H1 (cell line): ENCODE measurements at regions not wholly inside any gene's neighbourhood (a gene's known extent, or its start where the extent isn't known, plus 50 kb on each side); places are given as distances from the start of the nearest gene placed in this dataset.

Experiments used
- CTCF ChIA-PET: fragments of 300-600 bp; sonication (Branson Sonifier 250); formaldehyde crosslinking; loops from one replicate; lab custom pipeline; 2021; ENCODE audit not compliant: partially characterized antibody; lab: Charles Lee
- POLR2A ChIA-PET: fragments of 300-600 bp; sonication (Branson Sonifier 250); formaldehyde crosslinking; loops from one replicate; lab custom pipeline; 2021; ENCODE audit warnings: inconsistent platforms; ENCODE audit not compliant: partially characterized antibody; lab: Charles Lee
- DNase-seq, 2 experiments: peaks; one replicate each; pipeline versions ENCODE4 v3.0.0 to v3.0.0-alpha.2; 2010 to 2022; ENCODE audit warnings: low spot score in 2 of 2, low read depth in 1 of 2, mixed read lengths in 1 of 2
- FAIRE-seq: peaks from 2 replicates; lab custom pipeline; 2011; peaks lifted over from hg19 to GRCh38; lab: Jason Lieb, UNC
- H2AFZ ChIP-seq: 2 replicates; pipeline ENCODE4 v1.8.1; 2012; ENCODE audit warnings: low read length, inconsistent platforms
- H2AK5ac ChIP-seq: 2 replicates; pipeline ENCODE4 v1.6.1; 2013; ENCODE audit warnings: low read depth, low read length
- H2BK120ac ChIP-seq: replicated peaks from 2 replicates; pipeline ENCODE3; 2013; ENCODE audit warnings: low read depth, low read length, inconsistent platforms
- H2BK12ac ChIP-seq: 2 replicates; pipeline ENCODE4 v1.6.1; 2013; ENCODE audit warnings: low read depth, low read length
- H2BK15ac ChIP-seq: 2 replicates; pipeline ENCODE4 v1.6.1; 2013; ENCODE audit warnings: low read length
- H2BK20ac ChIP-seq: 2 replicates; pipeline ENCODE4 v1.6.1; 2013; ENCODE audit warnings: low read length
- H2BK5ac ChIP-seq: 2 replicates; pipeline ENCODE4 v1.6.1; 2013; ENCODE audit warnings: low read depth, low read length
- H3K14ac ChIP-seq: 2 replicates; pipeline ENCODE4 v1.6.1; 2013; ENCODE audit warnings: inconsistent platforms; ENCODE audit not compliant: insufficient read length
- H3K18ac ChIP-seq: 2 replicates; pipeline ENCODE4 v1.6.1; 2013; ENCODE audit warnings: low read length; ENCODE audit errors: extremely low read depth
- H3K23ac ChIP-seq: 2 replicates; pipeline ENCODE4 v1.6.1; 2013; ENCODE audit warnings: inconsistent platforms; ENCODE audit not compliant: insufficient read length
- H3K23me2 ChIP-seq: 2 replicates; pipeline ENCODE4 v1.6.1; 2013; ENCODE audit warnings: low read depth, low read length
- H3K27ac ChIP-seq: 2 replicates; pipeline ENCODE4 v1.6.1; 2011; ENCODE audit warnings: low read depth, low read length, inconsistent platforms
- H3K27me3 ChIP-seq, 4 experiments: replicated peaks in 1 of 4; 1 replicate in 1 of 4; 2 replicates in 3 of 4; pipeline versions ENCODE4 v1.6.1 to v1.8.1; 2011 to 2013; ENCODE audit warnings: low read length in 3 of 4, mild to moderate bottlenecking in 3 of 4, inconsistent platforms in 2 of 4, mixed read lengths in 2 of 4, moderate library complexity in 1 of 4; ENCODE audit not compliant: control insufficient read depth in 3 of 4, insufficient read depth in 3 of 4; ENCODE audit errors: extremely low read depth in 1 of 4
- H3K36me3 ChIP-seq, 4 experiments: 2 replicates each; pipeline versions ENCODE4 v1.6.1 to v1.8.1; 2011 to 2013; ENCODE audit warnings: mild to moderate bottlenecking in 4 of 4, low read length in 3 of 4, moderate library complexity in 2 of 4, control low read depth in 1 of 4, inconsistent platforms in 1 of 4; ENCODE audit not compliant: insufficient read depth in 4 of 4, control insufficient read depth in 2 of 4
- H3K4ac ChIP-seq: replicated peaks from 2 replicates; pipeline ENCODE3; 2013; ENCODE audit warnings: low read length, low read depth, mixed read lengths, inconsistent platforms; ENCODE audit not compliant: insufficient read length
- H3K4me1 ChIP-seq, 4 experiments: replicated peaks in 1 of 4; 1 replicate in 1 of 4; 2 replicates in 3 of 4; pipeline versions ENCODE4 v1.6.1 to v1.8.1; 2011 to 2013; ENCODE audit warnings: low read length in 3 of 4, inconsistent platforms in 2 of 4, mixed read lengths in 1 of 4; ENCODE audit not compliant: insufficient read depth in 4 of 4, control insufficient read depth in 3 of 4
- H3K4me2 ChIP-seq, 2 experiments: 2 replicates each; pipeline versions ENCODE4 v1.6.1 to v1.8.1; 2011 to 2013; ENCODE audit warnings: low read depth in 2 of 2, low read length in 2 of 2, control low read depth in 1 of 2, inconsistent platforms in 1 of 2, mild to moderate bottlenecking in 1 of 2; ENCODE audit not compliant: insufficient read depth in 1 of 2
- H3K4me3 ChIP-seq, 4 experiments: fragments of 200-600, 300-600 bp in 1 of 4; sonication (generic), shearing (Covaris generic), sonication (Bioruptor Twin) in 1 of 4; 2 replicates each; pipeline versions ENCODE4 v1.5.1 to v1.8.1; 2011 to 2016; ENCODE audit warnings: low read length in 4 of 4, low read depth in 3 of 4, control low read depth in 2 of 4, inconsistent platforms in 2 of 4, mild to moderate bottlenecking in 2 of 4, mixed read lengths in 1 of 4, moderate library complexity in 1 of 4; ENCODE audit not compliant: insufficient read depth in 2 of 4; ENCODE audit errors: extremely low read depth in 1 of 4
- H3K56ac ChIP-seq: replicated peaks from 2 replicates; pipeline ENCODE3; 2013; ENCODE audit warnings: low read depth, mild to moderate bottlenecking, mixed read lengths, low read length, inconsistent platforms; ENCODE audit not compliant: insufficient read length
- H3K79me1 ChIP-seq: 2 replicates; pipeline ENCODE4 v1.6.1; 2013; ENCODE audit warnings: low read depth, low read length, control low read depth
- H3K79me2 ChIP-seq, 2 experiments: 2 replicates each; pipeline versions ENCODE4 v1.6.1 to v1.8.1; 2012 to 2013; ENCODE audit warnings: low read length in 2 of 2, mild to moderate bottlenecking in 2 of 2, inconsistent platforms in 1 of 2; ENCODE audit not compliant: insufficient read depth in 2 of 2, control insufficient read depth in 1 of 2
- H3K9ac ChIP-seq, 4 experiments: replicated peaks in 1 of 4; 1 replicate in 1 of 4; 2 replicates in 3 of 4; pipeline versions ENCODE4 v1.6.1 to v1.8.1; 2011 to 2013; ENCODE audit warnings: low read depth in 3 of 4, low read length in 3 of 4, control low read depth in 2 of 4, mild to moderate bottlenecking in 2 of 4, moderate library complexity in 2 of 4, inconsistent platforms in 1 of 4; ENCODE audit errors: extremely low read depth in 1 of 4
- H3K9me3 ChIP-seq, 2 experiments: 2 replicates each; pipeline versions ENCODE4 v1.6.1 to v1.8.1; 2012 to 2013; ENCODE audit warnings: mild to moderate bottlenecking in 2 of 2, moderate library complexity in 2 of 2, control low read depth in 1 of 2, inconsistent platforms in 1 of 2, low read depth in 1 of 2, low read length in 1 of 2, mixed read lengths in 1 of 2; ENCODE audit not compliant: insufficient read depth in 2 of 2
- H4K20me1 ChIP-seq, 2 experiments: replicated peaks in 1 of 2; 2 replicates each; pipeline versions ENCODE3 to v1.8.1; 2011 to 2013; ENCODE audit warnings: inconsistent platforms in 2 of 2, low read length in 2 of 2, mild to moderate bottlenecking in 1 of 2; ENCODE audit not compliant: insufficient read depth in 2 of 2, control insufficient read depth in 1 of 2
- H4K5ac ChIP-seq: 2 replicates; pipeline ENCODE4 v1.6.1; 2013; ENCODE audit warnings: low read length, low read depth, mixed read lengths, inconsistent platforms; ENCODE audit not compliant: insufficient read length
- H4K8ac ChIP-seq: 2 replicates; pipeline ENCODE4 v1.8.0; 2013; ENCODE audit warnings: mild to moderate bottlenecking, moderate library complexity, low read length, inconsistent platforms; ENCODE audit not compliant: insufficient read depth; ENCODE audit errors: extremely low read depth
- H4K91ac ChIP-seq: replicated peaks from 2 replicates; pipeline ENCODE3; 2013; ENCODE audit warnings: low read length, mixed read lengths, inconsistent platforms; ENCODE audit not compliant: insufficient read length
- ATF3 ChIP-seq: IDR thresholded peaks from 2 replicates; pipeline ENCODE4 v1.6.1; 2011; ENCODE audit warnings: low read depth, mild to moderate bottlenecking, low read length; ENCODE audit not compliant: insufficient read depth
- CREB1 ChIP-seq: IDR thresholded peaks from 2 replicates; pipeline ENCODE4 v1.6.1; 2012; ENCODE audit warnings: inconsistent platforms
- SIN3A ChIP-seq, 2 experiments: IDR thresholded peaks in 1 of 2; conservative IDR thresholded peaks in 1 of 2; 2 replicates each; pipeline ENCODE4 v1.6.1; 2011 to 2012; ENCODE audit warnings: low read length in 2 of 2, improper control_type of control experiment in 1 of 2, low read depth in 1 of 2, mild to moderate bottlenecking in 1 of 2
- SRF ChIP-seq: IDR thresholded peaks from 2 replicates; pipeline ENCODE4 v1.6.1; 2011; ENCODE audit warnings: mild to moderate bottlenecking, low read depth, low read length, moderate library complexity
- WGBS, 2 experiments: shearing (Covaris generic) in 1 of 2; methylation state at CpG; one replicate each; pipeline versions ENCODE4 v1.1.6 to v1.1.7; 2013 to 2015; ENCODE audit warnings: low lambda C conversion rate in 2 of 2, mixed read lengths in 2 of 2, inconsistent platforms in 1 of 2, low coverage in 1 of 2, missing lambda C conversion rate in 1 of 2; ENCODE audit not compliant: insufficient replicate concordance in 2 of 2, insufficient coverage in 1 of 2, insufficient read length in 1 of 2; ENCODE audit errors: extremely low coverage in 1 of 2, missing lambda C conversion rate in 1 of 2; 5-methylcytosine and 5-hydroxymethylcytosine counted together

DNA sequence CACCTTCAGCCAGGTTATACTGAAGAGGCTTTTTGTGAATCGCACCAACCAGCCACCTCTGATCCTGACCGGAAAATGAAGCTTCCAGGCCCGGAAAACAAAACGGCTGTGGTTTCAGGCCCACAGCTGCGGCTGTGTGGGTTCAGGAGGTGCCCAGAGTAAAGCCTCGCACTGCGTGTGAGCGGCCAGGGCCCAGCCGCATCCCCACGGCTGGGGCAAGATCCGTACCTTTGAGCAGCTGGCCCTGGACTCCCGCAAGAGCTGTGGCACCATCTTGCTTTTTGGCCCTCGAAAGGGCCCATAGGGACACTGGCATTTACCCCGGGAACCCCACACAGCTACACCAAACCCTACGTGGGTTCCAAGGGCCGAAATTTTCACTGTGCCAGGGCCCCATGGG is 63.0 kb downstream of the GLUL start:
- no peaks in the 10 kb centered on the region; a peak in 1 of 7 replicates for H3K27me3 ChIP-seq
- no peaks in the 10 kb centered on the region for H3K9me3 ChIP-seq
- 85% methylated on average over 13 of the region's 16 CpGs; no CpG with 5 or more reads in 1 of the 2 experiments for WGBS, 2 experiments
- no peak overlapping the region for H2AK5ac ChIP-seq
- no peak overlapping the region for H2AFZ ChIP-seq
- no peak overlapping the region for H3K9ac ChIP-seq
- H3K18ac ChIP-seq, result no peak overlapping the region
- no peak overlapping the region for H2BK120ac ChIP-seq
- DNase-seq (no peak), FAIRE-seq (no peak)
- no peak overlapping the region for H3K14ac ChIP-seq
- H3K4me3 ChIP-seq, result no peak overlapping the region
- TF ChIP-seq CREB1, result no peak
- TF ChIP-seq SRF, result no peak
- TF ChIP-seq SIN3A (conservative IDR thresholded peaks at IDR 0.05 in 1 of 2, IDR thresholded peaks at IDR 0.05 in 1 of 2; ENCODE audit: low read depth in 1 of 2, low read length in 2 of 2), result no peak
- TF ChIP-seq ATF3, result no peak
- no peaks in the 10 kb centered on the region for H4K20me1 ChIP-seq
- H4K5ac ChIP-seq, result no peak overlapping the region
- H3K79me2 ChIP-seq, result no peaks in the 10 kb centered on the region
- no peak overlapping the region for H3K23ac ChIP-seq
- H4K8ac ChIP-seq, result no peak overlapping the region
- no peak overlapping the region for H2BK15ac ChIP-seq
- ChIA-PET CTCF (interaction anchor here (0.7 to 1.3 kb wide), 2 partner anchors 9 to 52 kb away, joined by 3 read pairs; no protein-coding TSS in a partner anchor), POLR2A (interaction anchor here (1.0 kb wide), 1 partner anchor 62 kb away, joined by 5 read pairs; no protein-coding TSS in a partner anchor)
- no peak overlapping the region for H4K91ac ChIP-seq
- H3K4ac ChIP-seq, result no peak overlapping the region
- H2BK5ac ChIP-seq, result no peak overlapping the region
- no peak overlapping the region for H3K27ac ChIP-seq
- H3K4me1 ChIP-seq, result peaks cover 0 to 4% (median 4%) of the 10 kb centered on the region in 4 experiments; a peak in 5 of 7 replicates
- H2BK20ac ChIP-seq, result no peak overlapping the region
- no peak overlapping the region for H2BK12ac ChIP-seq
- no peaks in the 10 kb centered on the region for H3K23me2 ChIP-seq
- H3K36me3 ChIP-seq, result no peaks in the 10 kb centered on the region
- no peak overlapping the region for H3K56ac ChIP-seq
- H3K79me1 ChIP-seq, result no peaks in the 10 kb centered on the region
- H3K4me2 ChIP-seq, result no peak overlapping the region
